NB4 (cell line): ENCODE measurements at regions not wholly inside any gene's neighbourhood (a gene's known extent, or its start where the extent isn't known, plus 50 kb on each side); places are given as distances from the start of the nearest gene placed in this dataset.

Experiments used
- DNase-seq: peaks from one replicate; pipeline ENCODE4 v3.0.0; 2010; ENCODE audit warnings: low read depth
- H3K4me3 ChIP-seq: one replicate; pipeline ENCODE4 v1.5.1; 2011; ENCODE audit warnings: mild to moderate bottlenecking, low read depth, low read length, moderate library complexity
- CTCF ChIP-seq: IDR thresholded peaks from one replicate; pipeline ENCODE4 v1.5.1; 2012; ENCODE audit warnings: low read depth, low read length
- MYC ChIP-seq: IDR thresholded peaks from 2 replicates; pipeline ENCODE4 v1.6.1; 2011; ENCODE audit warnings: low read depth, low read length
- POLR2A ChIP-seq: IDR thresholded peaks from 2 replicates; pipeline ENCODE4 v1.6.1; 2011; ENCODE audit warnings: mild to moderate bottlenecking; ENCODE audit not compliant: insufficient read length; ENCODE audit errors: extremely low read depth
- TF ChIP-seq, protein P1 (sequence below): IDR thresholded peaks from 2 replicates; pipeline ENCODE4 v1.6.1; 2011; ENCODE audit warnings: low read depth, low read length

GRCh38 chr14:45972416-45972815 is 679.2 kb downstream of the RPL10L start:
- H3K4me3 ChIP-seq: no peak overlapping the region
- TF ChIP-seq MYC (no peak), POLR2A (no peak), CTCF (no peak)
- TF ChIP-seq, protein P1, sequence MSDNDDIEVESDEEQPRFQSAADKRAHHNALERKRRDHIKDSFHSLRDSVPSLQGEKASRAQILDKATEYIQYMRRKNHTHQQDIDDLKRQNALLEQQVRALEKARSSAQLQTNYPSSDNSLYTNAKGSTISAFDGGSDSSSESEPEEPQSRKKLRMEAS: no peak
- DNase-seq: no peak

DNA sequence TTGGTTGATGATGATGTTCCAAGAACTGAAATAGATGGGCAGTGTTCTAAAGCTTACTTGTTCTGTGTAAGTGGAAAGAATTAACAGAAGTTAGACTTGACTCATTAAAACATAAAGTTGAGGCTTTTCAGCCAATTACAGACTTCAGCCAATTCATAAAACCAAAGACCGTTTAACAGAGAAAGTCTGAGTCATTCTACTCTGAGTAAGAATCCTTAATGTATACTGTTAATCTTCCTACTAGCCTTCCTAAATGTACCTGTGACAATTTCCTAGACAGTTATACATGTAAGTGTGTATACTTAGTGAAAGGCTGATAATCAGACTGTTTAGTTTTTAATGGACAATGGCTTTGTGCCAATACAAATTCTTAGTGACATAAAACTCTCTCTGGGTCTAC is 681.0 kb downstream of the RPL10L start:
- TF ChIP-seq POLR2A: no peak
- TF ChIP-seq, protein P1: no peak
- no peak for TF ChIP-seq MYC
- no peak for TF ChIP-seq CTCF
- no peak for DNase-seq
- no peak overlapping the region for H3K4me3 ChIP-seq

DNA sequence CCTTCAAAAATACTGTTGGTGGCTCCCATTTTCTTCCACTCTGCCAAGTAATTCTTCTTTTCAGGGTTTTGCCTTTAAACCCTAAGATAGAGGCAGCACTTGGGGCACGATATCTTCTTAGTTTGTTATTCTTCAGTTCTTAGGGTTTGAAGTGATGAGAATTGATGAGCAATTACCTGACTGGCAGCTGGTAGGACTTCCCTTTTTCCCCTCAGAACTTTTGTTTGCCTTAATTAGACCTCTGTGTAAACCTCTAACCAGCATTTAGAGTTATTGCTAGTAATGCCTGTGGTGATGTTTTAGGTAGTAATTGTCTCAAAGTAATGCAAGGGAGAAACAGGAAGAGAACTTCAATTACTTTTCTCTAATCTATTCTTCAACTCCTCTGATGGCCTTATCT is 683.5 kb downstream of the RPL10L start:
- TF ChIP-seq, protein P1: no peak
- no peak for TF ChIP-seq MYC
- no peak for TF ChIP-seq POLR2A
- no peak for TF ChIP-seq CTCF
- no peak overlapping the region for H3K4me3 ChIP-seq
- DNase-seq: no peak

DNA sequence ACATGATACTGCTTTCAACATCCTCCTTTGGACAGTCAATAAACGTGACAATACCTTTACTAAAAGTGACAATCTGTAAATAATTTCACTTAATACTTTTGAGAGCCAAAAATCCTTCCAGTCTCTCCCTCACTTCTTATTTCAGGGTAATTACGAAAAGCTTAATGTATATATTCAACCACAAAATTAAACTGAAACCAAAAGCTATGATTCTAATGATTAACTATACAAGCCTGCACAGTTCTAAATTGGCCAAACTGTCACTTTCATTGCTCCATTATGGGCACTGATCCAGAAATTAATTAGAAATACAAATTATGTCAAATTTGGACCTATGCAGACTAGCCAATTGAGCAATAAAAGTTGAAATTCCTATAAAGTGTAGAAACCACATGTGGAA is 696.5 kb upstream of the MIS18BP1 start:
- TF ChIP-seq MYC (no peak), POLR2A (no peak), CTCF (no peak)
- TF ChIP-seq, protein P1: no peak
- DNase-seq: no peak
- H3K4me3 ChIP-seq: no peak overlapping the region

DNA sequence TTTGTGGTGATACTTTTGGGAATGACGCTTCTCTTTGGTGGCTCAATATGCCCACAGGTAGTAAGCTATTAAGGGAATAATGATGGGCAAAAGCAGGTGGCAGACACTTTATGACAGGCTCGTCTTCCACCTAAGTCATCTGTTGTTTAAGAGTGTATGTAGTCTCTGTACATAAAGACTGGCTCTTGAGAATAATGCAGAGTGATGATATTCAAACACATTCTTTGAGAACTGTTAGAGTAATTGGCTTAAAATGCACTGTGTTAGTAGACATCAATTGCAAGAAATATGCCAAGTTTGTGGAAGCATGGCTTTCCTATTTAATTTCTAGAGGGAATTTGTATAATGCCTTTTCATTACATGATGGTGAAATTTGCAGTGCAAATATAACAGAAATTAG is 694.8 kb upstream of the MIS18BP1 start:
- no peak for DNase-seq
- TF ChIP-seq POLR2A: no peak
- TF ChIP-seq, protein P1: no peak
- TF ChIP-seq CTCF: no peak
- no peak for TF ChIP-seq MYC
- no peak overlapping the region for H3K4me3 ChIP-seq

- H3K4me3 ChIP-seq: no peak overlapping the region
- TF ChIP-seq, protein P1: no peak
- TF ChIP-seq CTCF (no peak), MYC (no peak), POLR2A (no peak)
- no peak for DNase-seq
Observed at GRCh38 chr14:45946251-45946650, 693.2 kb upstream of the MIS18BP1 start.
